Activated naive CD4-positive, alpha-beta T cell treated with Interleukin-2 at 50 U/mL for 16 hours (primary cell): ENCODE measurements at regions not wholly inside any gene's neighbourhood (a gene's known extent, or its start where the extent isn't known, plus 50 kb on each side); places are given as distances from the start of the nearest gene placed in this dataset.
"Not testable (repeated sequence)": the region's sequence is repeated elsewhere in the genome, so short reads cannot be mapped to it uniquely, and the experiment has no call there.

Experiments
- DNase-seq: peaks from one replicate; pipeline ENCODE4 v3.0.0-alpha.2; 2020

- DNase-seq, result no peak
Observed at GRCh38 chr10:90975096-90975495, 54.2 kb upstream of the ANKRD1 start.

GRCh38 chr10:90977162-90977854 is 56.4 kb upstream of the ANKRD1 start:
- no peak for DNase-seq

- DNase-seq, result no peak
Observed at GRCh38 chr10:90977855-90978486, 57.1 kb upstream of the ANKRD1 start.

GRCh38 chr10:90982406-90983008 is 61.6 kb upstream of the ANKRD1 start:
- DNase-seq, result no peak

GRCh38 chr10:90983914-90984549 is 63.1 kb upstream of the ANKRD1 start:
- DNase-seq, result no peak

- no peak for DNase-seq
Observed at GRCh38 chr10:90984898-90985297, 64.0 kb upstream of the ANKRD1 start.

GRCh38 chr10:90985321-90985933 is 64.5 kb upstream of the ANKRD1 start:
- DNase-seq, result no peak

- no peak for DNase-seq
Observed at GRCh38 chr10:90986136-90986760, 65.4 kb upstream of the ANKRD1 start.

GRCh38 chr10:90986870-90987269 is 66.0 kb upstream of the ANKRD1 start:
- no peak for DNase-seq

- DNase-seq, result no peak
Observed at GRCh38 chr10:90987383-90987782, 66.5 kb upstream of the ANKRD1 start.

GRCh38 chr10:90988024-90988423 is 67.1 kb upstream of the ANKRD1 start:
- DNase-seq, result no peak

GRCh38 chr10:90988802-90989201 is 67.9 kb upstream of the ANKRD1 start:
- DNase-seq, result no peak

GRCh38 chr10:90989378-90989777 is 68.5 kb upstream of the ANKRD1 start:
- DNase-seq, result no peak

GRCh38 chr10:90992462-90992861 is 71.6 kb upstream of the ANKRD1 start:
- no peak for DNase-seq

- DNase-seq, result no peak
Observed at GRCh38 chr10:90993340-90993739, 72.5 kb upstream of the ANKRD1 start.

- DNase-seq, result no peak
Observed at GRCh38 chr10:90997670-90998069, 76.8 kb upstream of the ANKRD1 start.

- DNase-seq, result no peak
Observed at GRCh38 chr10:90998733-90999511, 78.0 kb upstream of the ANKRD1 start.

GRCh38 chr10:90999512-91000172 is 78.8 kb upstream of the ANKRD1 start:
- DNase-seq, result no peak

- no peak for DNase-seq
Observed at GRCh38 chr10:91000470-91000869, 79.6 kb upstream of the ANKRD1 start.

- no peak for DNase-seq
Observed at GRCh38 chr10:91000985-91001384, 80.1 kb upstream of the ANKRD1 start.

- DNase-seq, result no peak
Observed at GRCh38 chr10:91002656-91003055, 81.8 kb upstream of the ANKRD1 start.

GRCh38 chr10:91003379-91003778 is 82.5 kb upstream of the ANKRD1 start:
- DNase-seq, result not testable (repeated sequence)
